NB4 (cell line): ENCODE measurements at regions not wholly inside any gene's neighbourhood (a gene's known extent, or its start where the extent isn't known, plus 50 kb on each side); places are given as distances from the start of the nearest gene placed in this dataset.

Source experiments
- DNase-seq: peaks from one replicate; pipeline ENCODE4 v3.0.0; 2010; ENCODE audit warnings: low read depth
- H3K4me3 ChIP-seq: one replicate; pipeline ENCODE4 v1.5.1; 2011; ENCODE audit warnings: mild to moderate bottlenecking, low read depth, low read length, moderate library complexity
- MYC ChIP-seq: IDR thresholded peaks from 2 replicates; pipeline ENCODE4 v1.6.1; 2011; ENCODE audit warnings: low read depth, low read length
- POLR2A ChIP-seq: IDR thresholded peaks from 2 replicates; pipeline ENCODE4 v1.6.1; 2011; ENCODE audit warnings: mild to moderate bottlenecking; ENCODE audit not compliant: insufficient read length; ENCODE audit errors: extremely low read depth
- TF ChIP-seq, protein P1 (sequence below): IDR thresholded peaks from one replicate; pipeline ENCODE4 v1.5.1; 2012; ENCODE audit warnings: low read depth, low read length
- TF ChIP-seq, protein P2 (sequence below): IDR thresholded peaks from 2 replicates; pipeline ENCODE4 v1.6.1; 2011; ENCODE audit warnings: low read depth, low read length

DNA sequence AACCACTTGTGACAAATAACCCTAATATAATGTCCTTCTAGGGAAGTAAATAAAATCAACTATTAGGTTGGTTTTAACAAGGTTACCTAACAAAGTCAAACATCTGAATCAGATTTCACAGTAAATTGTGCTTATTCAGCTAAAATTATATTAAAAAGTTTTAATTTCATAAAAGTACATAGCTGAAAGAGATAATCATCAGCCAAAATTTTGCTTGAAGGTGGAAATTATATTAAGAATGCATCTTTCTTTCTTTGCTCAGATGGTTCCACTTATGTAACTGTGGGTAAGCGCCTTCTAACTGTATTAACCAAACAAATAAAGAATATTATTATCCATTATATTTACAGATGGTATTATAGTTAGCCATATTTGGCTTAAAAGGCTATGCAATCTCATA lies 2840.3 kb upstream of the PCDH20 start:
- DNase-seq: no peak
- TF ChIP-seq, protein P1, sequence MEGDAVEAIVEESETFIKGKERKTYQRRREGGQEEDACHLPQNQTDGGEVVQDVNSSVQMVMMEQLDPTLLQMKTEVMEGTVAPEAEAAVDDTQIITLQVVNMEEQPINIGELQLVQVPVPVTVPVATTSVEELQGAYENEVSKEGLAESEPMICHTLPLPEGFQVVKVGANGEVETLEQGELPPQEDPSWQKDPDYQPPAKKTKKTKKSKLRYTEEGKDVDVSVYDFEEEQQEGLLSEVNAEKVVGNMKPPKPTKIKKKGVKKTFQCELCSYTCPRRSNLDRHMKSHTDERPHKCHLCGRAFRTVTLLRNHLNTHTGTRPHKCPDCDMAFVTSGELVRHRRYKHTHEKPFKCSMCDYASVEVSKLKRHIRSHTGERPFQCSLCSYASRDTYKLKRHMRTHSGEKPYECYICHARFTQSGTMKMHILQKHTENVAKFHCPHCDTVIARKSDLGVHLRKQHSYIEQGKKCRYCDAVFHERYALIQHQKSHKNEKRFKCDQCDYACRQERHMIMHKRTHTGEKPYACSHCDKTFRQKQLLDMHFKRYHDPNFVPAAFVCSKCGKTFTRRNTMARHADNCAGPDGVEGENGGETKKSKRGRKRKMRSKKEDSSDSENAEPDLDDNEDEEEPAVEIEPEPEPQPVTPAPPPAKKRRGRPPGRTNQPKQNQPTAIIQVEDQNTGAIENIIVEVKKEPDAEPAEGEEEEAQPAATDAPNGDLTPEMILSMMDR: no peak
- TF ChIP-seq POLR2A (no peak), MYC (no peak)
- TF ChIP-seq, protein P2, sequence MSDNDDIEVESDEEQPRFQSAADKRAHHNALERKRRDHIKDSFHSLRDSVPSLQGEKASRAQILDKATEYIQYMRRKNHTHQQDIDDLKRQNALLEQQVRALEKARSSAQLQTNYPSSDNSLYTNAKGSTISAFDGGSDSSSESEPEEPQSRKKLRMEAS: no peak
- no peak overlapping the region for H3K4me3 ChIP-seq

DNA sequence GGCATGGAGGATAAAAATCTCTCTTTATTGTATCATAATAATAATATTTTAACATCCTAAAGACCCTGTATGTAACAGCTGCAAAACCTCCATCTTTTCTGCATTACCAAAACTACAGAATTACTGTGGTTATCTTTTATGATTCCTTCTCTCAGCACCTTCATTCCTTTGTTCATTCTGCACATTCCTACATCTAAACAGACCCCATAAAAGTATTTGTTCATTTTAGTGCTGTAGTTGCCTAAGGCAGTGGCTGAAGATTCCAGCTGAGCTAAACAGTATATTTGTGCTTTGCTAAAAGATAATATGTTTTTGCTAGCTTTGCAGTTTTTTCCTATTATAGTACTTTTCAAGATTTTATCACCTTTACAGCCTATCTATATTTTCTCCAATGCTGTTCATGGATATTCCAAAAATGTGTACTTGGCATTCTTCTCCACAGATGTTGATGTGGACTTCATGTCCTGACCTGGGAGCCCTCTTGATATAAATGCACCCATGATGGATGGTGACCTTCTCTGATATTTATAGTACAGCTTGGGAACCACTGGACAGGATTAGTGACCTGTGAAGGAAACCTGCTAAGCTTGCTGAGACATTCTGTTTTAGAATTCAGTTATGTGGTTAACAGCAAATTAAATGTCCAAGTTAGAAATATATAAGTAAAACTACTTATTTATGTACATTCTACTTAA lies 2832.9 kb upstream of the PCDH20 start:
- H3K4me3 ChIP-seq: no peak overlapping the region
- no peak for DNase-seq
- TF ChIP-seq, protein P2: no peak
- TF ChIP-seq, protein P1: no peak
- no peak for TF ChIP-seq POLR2A
- TF ChIP-seq MYC: no peak

DNA sequence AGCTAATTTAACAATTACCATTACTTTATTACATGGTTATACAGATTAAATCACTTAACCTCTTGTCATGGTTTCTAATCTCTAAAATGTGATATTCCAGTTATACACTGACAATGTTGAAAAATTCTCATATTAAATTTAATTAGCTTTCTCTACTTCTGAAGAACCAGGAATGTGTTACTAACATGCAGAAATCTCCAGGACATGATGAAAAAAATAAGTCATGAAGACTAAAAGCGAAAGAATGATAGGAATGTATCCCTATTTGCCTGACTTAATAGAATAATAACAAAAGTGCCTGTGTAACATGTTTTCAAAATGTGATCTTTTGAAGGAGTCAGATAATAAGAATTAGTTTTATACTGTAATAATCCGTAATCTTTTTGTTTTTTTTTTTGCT lies 2823.7 kb upstream of the PCDH20 start:
- TF ChIP-seq, protein P1: no peak
- TF ChIP-seq MYC: no peak
- TF ChIP-seq, protein P2: no peak
- no peak for TF ChIP-seq POLR2A
- no peak for DNase-seq
- H3K4me3 ChIP-seq: no peak overlapping the region

DNA sequence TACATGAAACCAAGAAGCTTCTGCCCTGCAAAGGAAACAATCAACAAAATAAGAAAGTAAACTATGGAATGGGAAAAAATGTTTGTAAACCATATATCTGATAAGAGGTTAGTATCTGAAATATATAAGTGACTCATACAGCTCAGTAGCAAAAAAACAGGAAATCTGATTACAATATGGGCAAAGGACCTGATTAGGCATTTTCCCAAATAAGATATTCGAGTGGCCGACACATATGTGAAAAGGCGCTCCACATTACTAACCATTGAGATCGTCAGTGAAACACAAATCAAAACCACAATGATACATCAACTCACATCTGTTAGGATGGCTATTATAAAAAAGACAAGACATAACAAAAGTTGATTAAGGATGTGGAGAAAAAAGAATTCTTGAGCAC lies 2818.6 kb upstream of the PCDH20 start:
- no peak overlapping the region for H3K4me3 ChIP-seq
- DNase-seq: no peak
- TF ChIP-seq MYC: no peak
- TF ChIP-seq, protein P1: no peak
- TF ChIP-seq, protein P2: no peak
- no peak for TF ChIP-seq POLR2A

DNA sequence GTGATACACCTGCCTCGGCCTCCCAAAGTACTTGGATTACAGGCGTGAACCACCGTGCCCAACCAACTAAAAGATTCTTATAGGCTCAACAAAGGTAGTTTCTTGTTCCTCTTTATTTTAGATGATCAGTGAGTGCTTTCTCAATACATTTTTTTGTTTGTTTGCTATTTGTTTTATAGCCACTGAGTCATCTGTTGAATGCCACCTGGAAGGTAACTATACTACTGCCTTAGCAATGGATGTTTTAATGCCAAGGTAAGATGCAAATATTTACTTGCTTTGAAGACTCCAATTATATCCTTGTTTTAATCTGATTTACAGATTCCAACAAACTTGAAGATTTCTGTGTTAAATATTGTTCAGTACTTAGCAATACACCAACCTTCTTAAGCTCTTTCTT lies 2807.4 kb upstream of the PCDH20 start:
- TF ChIP-seq, protein P2: no peak
- TF ChIP-seq, protein P1: no peak
- DNase-seq: no peak
- H3K4me3 ChIP-seq: no peak overlapping the region
